ENCODE measurements at regions not wholly inside any gene's neighbourhood (a gene's known extent, or its start where the extent isn't known, plus 50 kb on each side); places are given as distances from the start of the nearest gene placed in this dataset.

- no peak for DNase-seq
Measured at GRCh38 chr2:13113002-13113401, 396.3 kb downstream of the TRIB2 start.

GRCh38 chr2:13114391-13114790 lies 397.7 kb downstream of the TRIB2 start:
- no peak for DNase-seq

- no peak for DNase-seq
Measured at GRCh38 chr2:13115643-13116042, 398.9 kb downstream of the TRIB2 start.

- no peak for DNase-seq
Measured at GRCh38 chr2:13121096-13121495, 404.4 kb downstream of the TRIB2 start.

- no peak for DNase-seq
Measured at GRCh38 chr2:13128139-13128538, 411.4 kb downstream of the TRIB2 start.

- DNase-seq = no peak
Measured at GRCh38 chr2:13135369-13135768, 418.6 kb downstream of the TRIB2 start.

GRCh38 chr2:13135856-13136255 lies 419.1 kb downstream of the TRIB2 start:
- DNase-seq = no peak

GRCh38 chr2:13137679-13138078 lies 420.9 kb downstream of the TRIB2 start:
- DNase-seq = no peak

GRCh38 chr2:13141315-13141714 lies 424.6 kb downstream of the TRIB2 start:
- DNase-seq = no peak

GRCh38 chr2:13143451-13143850 lies 426.7 kb downstream of the TRIB2 start:
- DNase-seq = no peak

- DNase-seq = no peak
Measured at GRCh38 chr2:13156916-13157315, 440.2 kb downstream of the TRIB2 start.

- DNase-seq = no peak
Measured at GRCh38 chr2:13158466-13158865, 441.7 kb downstream of the TRIB2 start.

GRCh38 chr2:13180729-13181128 lies 464.0 kb downstream of the TRIB2 start:
- DNase-seq = no peak

- DNase-seq = no peak
Measured at GRCh38 chr2:13193075-13193474, 476.3 kb downstream of the TRIB2 start.

- DNase-seq = no peak
Measured at GRCh38 chr2:13193900-13194299, 477.2 kb downstream of the TRIB2 start.

GRCh38 chr2:13195270-13195669 lies 478.5 kb downstream of the TRIB2 start:
- DNase-seq = no peak

GRCh38 chr2:13197248-13197647 lies 480.5 kb downstream of the TRIB2 start:
- no peak for DNase-seq

- no peak for DNase-seq
Measured at GRCh38 chr2:13201924-13202323, 485.2 kb downstream of the TRIB2 start.

GRCh38 chr2:13212115-13212514 lies 495.4 kb downstream of the TRIB2 start:
- DNase-seq = no peak

GRCh38 chr2:13218205-13218604 lies 501.5 kb downstream of the TRIB2 start:
- DNase-seq = no peak

- no peak for DNase-seq
Measured at GRCh38 chr2:13227578-13227977, 510.8 kb downstream of the TRIB2 start.

GRCh38 chr2:13230221-13230620 lies 513.5 kb downstream of the TRIB2 start:
- DNase-seq = no peak

GRCh38 chr2:13240061-13240460 lies 523.3 kb downstream of the TRIB2 start:
- no peak for DNase-seq

GRCh38 chr2:13240789-13241487 lies 524.2 kb downstream of the TRIB2 start:
- no peak for DNase-seq

- DNase-seq = no peak
Measured at GRCh38 chr2:13252615-13253014, 535.9 kb downstream of the TRIB2 start.
